ENCODE measurements at regions not wholly inside any gene's neighbourhood (a gene's known extent, or its start where the extent isn't known, plus 50 kb on each side); places are given as distances from the start of the nearest gene placed in this dataset.
"Not testable (repeated sequence)": the region's sequence is repeated elsewhere in the genome, so short reads cannot be mapped to it uniquely, and the experiment has no call there.

DNA sequence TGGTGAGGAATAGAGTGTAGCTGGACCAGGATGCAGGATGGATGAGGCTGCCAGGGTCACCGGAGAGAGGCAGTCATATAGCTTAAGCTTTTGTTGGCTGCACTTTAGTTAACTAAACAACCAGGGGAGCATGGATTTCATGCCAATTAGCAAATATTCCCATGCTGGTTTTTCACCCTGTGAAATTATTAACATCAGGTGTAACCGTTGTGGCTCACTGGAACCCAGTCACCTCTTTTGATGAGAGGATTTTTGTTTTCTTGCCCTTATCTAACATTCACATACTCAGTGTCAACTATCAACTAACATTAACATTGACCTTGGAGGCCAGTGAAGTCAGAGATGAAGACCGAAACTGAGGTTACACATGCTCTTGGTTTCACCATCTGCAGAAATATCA, 97.2 kb upstream of the BASP1 start:
- DNase-seq, result no peak
- Histone ChIP-seq H3K4me3 (ENCODE audit: low read depth, low read length) (no peak overlapping the region), H3K9me3 (ENCODE audit: severe bottlenecking) (peaks cover 3% of the 10 kb centered on the region), H3K27me3 (ENCODE audit: insufficient read depth, low read depth, severe bottlenecking) (no peaks in the 10 kb centered on the region), H3K36me3 (no peaks in the 10 kb centered on the region), H3K27ac (no peak overlapping the region)
- TF ChIP-seq, protein P1, sequence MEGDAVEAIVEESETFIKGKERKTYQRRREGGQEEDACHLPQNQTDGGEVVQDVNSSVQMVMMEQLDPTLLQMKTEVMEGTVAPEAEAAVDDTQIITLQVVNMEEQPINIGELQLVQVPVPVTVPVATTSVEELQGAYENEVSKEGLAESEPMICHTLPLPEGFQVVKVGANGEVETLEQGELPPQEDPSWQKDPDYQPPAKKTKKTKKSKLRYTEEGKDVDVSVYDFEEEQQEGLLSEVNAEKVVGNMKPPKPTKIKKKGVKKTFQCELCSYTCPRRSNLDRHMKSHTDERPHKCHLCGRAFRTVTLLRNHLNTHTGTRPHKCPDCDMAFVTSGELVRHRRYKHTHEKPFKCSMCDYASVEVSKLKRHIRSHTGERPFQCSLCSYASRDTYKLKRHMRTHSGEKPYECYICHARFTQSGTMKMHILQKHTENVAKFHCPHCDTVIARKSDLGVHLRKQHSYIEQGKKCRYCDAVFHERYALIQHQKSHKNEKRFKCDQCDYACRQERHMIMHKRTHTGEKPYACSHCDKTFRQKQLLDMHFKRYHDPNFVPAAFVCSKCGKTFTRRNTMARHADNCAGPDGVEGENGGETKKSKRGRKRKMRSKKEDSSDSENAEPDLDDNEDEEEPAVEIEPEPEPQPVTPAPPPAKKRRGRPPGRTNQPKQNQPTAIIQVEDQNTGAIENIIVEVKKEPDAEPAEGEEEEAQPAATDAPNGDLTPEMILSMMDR (IDR thresholded peaks at IDR 0.05; ENCODE audit: low read depth, low read length), result no peak

DNA sequence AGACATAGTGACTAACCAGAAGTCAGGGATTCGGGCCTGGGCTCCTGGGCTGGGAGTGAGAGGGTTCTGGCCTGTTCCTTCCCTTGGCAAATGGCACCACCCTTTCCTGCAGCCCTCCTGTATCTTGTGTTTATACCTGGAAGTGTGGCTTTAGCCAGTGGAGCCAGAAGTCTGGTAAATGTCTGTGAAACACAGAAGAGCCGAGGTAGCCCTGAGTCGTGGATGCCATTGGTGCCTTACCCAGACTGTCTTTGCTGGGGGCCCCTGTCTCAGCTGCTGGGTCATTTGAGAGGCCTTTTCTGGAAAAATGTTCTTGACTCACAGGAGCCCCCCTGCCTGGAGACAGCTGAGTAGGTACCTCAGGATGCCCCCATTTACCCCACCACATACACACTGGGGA, 95.7 kb upstream of the BASP1 start:
- Histone ChIP-seq H3K9me3 (ENCODE audit: severe bottlenecking) (peaks cover 3% of the 10 kb centered on the region), H3K27me3 (ENCODE audit: insufficient read depth, low read depth, severe bottlenecking) (no peaks in the 10 kb centered on the region), H3K4me3 (ENCODE audit: low read depth, low read length) (no peak overlapping the region), H3K27ac (no peak overlapping the region), H3K36me3 (no peaks in the 10 kb centered on the region)
- TF ChIP-seq, protein P1 (IDR thresholded peaks at IDR 0.05; ENCODE audit: low read depth, low read length), result no peak
- no peak for DNase-seq

DNA sequence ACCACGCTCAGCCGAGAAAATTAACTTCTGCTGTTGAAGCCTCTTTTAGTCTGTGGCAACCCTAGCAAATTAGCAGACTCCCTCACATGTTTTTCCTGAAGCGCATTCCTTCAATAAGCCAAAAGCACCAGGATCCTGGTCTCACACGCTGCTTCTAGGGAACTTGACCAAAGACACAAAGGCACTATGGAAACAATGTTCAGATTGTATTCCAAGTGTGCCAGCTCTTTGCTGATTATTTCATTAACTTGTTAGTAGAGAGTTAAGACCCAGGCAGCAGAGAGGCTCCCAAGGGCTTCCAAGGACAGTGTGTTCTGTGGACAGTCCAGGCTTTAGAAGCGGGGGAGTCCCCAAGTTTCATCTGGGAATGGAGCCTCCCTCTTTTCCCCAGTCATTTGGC, 94.4 kb upstream of the BASP1 start:
- H3K36me3 ChIP-seq, result no peaks in the 10 kb centered on the region
- no peaks in the 10 kb centered on the region for H3K27me3 ChIP-seq (ENCODE audit: insufficient read depth, low read depth, severe bottlenecking)
- H3K4me3 ChIP-seq (ENCODE audit: low read depth, low read length), result no peak overlapping the region
- peak overlapping the region; percentile 17; the same call in 1 of the 2 replicates for H3K27ac ChIP-seq
- TF ChIP-seq, protein P1 (IDR thresholded peaks at IDR 0.05; ENCODE audit: low read depth, low read length), result no peak
- peak; percentile 35 for DNase-seq
- peaks cover 3% of the 10 kb centered on the region for H3K9me3 ChIP-seq (ENCODE audit: severe bottlenecking)

DNA sequence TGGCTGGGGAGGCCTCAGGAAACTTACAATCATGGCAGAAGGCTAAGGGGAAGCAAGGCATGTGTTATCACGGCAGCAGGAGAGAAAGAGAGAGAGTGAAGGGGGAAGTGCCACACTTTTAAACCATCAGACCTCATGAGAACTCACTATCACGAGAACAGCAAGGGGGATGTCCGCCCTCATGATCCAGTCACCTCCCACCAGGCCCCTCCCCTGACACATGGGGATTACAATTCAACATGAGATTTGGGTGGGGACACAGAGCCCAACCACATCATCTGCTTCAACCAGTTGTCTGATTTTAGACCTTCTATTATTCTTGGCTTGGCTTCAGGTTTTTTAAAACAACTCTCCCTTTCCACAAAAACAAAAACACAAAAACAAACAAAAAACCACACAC, 93.7 kb upstream of the BASP1 start:
- H3K27me3 ChIP-seq (ENCODE audit: insufficient read depth, low read depth, severe bottlenecking); H3K4me3 ChIP-seq (ENCODE audit: low read depth, low read length); H3K9me3 ChIP-seq (ENCODE audit: severe bottlenecking); H3K27ac ChIP-seq; H3K36me3 ChIP-seq: not testable (repeated sequence)
- peak; percentile 25 for DNase-seq

DNA sequence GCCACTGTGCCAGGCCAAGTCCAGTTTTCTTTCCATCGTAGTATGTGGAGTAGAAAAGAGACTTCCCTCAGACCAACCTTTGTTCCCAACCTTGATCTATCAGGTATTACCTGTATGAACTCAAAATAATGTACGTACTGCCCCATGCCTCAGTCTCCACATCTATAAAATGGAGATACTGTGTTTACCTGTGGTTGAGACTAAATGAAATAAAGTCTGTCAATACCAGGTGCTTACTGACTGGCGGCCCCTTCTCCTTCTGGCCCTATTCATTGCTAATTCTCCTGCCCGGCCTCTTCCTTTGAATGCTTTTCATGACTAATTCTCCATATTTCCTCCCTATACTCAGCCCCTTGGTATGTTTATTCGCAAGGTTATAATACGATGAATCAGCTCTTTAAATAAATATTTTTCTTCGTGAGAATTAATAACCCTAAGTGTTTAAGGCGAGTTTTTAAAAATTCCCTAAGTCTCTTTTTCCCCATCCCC, 89.6 kb upstream of the BASP1 start:
- DNase-seq, result no peak
- H3K27ac ChIP-seq, result no peak overlapping the region

DNA sequence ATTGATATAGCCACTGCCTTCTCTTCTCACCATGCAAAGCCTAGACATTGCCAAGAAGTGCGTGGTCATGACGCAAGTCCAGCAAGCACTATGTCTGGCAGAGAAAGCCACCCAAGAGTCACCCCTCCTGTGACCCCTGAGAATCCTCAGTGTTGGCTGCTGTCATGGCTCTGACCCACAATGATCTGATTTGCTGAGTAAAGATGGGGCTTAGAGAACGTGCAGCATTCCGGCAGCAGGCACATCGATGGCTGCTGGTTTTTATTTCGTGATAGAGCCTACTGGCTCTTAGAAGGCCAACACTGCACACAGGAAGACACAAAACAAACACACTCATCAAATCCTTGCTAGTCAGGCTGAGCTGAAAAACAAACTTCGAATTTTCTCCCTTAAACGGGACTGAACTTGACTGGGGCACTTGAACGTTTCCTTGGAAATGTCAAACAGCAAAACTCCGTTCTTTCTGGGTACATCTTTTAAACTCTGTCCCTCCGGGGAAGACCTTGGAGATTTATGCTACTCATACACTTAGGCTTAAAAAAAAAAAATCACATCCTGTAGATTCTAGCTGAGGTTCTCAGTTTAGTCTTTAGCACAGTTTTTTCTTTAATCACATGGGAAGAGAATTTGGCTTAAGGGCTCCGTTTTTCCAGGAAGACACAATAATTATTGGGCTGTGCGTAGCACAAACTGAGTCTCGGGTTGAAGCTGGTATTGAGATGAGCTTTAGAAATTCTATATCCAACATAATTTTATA, 88.2 kb upstream of the BASP1 start:
- no peak for DNase-seq
- Histone ChIP-seq H3K36me3 (no peaks in the 10 kb centered on the region), H3K9me3 (ENCODE audit: severe bottlenecking) (no peaks in the 10 kb centered on the region), H3K27ac (no peak overlapping the region), H3K27me3 (ENCODE audit: insufficient read depth, low read depth, severe bottlenecking) (no peaks in the 10 kb centered on the region), H3K4me3 (ENCODE audit: low read depth, low read length) (no peak overlapping the region)
- TF ChIP-seq, protein P1 (IDR thresholded peaks at IDR 0.05; ENCODE audit: low read depth, low read length), result no peak

More for the DNA sequence above, 89.6 kb upstream of the BASP1 start:
- no peaks in the 10 kb centered on the region for H3K36me3 ChIP-seq
- H3K27me3 ChIP-seq (ENCODE audit: insufficient read depth, low read depth, severe bottlenecking), result no peaks in the 10 kb centered on the region
- TF ChIP-seq, protein P1 (IDR thresholded peaks at IDR 0.05; ENCODE audit: low read depth, low read length), result no peak
- H3K9me3 ChIP-seq (ENCODE audit: severe bottlenecking), result no peaks in the 10 kb centered on the region
- no peak overlapping the region for H3K4me3 ChIP-seq (ENCODE audit: low read depth, low read length)

DNA sequence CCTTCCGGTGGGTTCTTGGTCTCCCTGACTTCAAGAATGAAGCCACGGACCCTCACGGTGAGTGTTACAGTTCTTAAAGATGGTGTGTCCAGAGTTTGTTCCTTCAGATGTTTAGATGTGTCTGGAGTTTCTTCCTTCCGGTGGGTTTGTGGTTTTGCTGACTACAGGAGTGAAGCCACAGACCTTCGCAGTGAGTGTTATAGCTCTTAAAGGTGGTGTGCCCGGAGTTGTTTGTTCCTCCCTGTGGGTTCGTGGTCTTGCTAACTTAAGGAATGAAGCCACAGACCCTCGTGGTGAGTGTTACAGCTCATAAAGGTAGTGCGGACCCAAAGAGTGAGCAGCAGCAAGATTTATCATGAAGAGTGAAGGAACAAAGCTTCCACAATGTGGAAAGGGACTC, 87.1 kb upstream of the BASP1 start:
- not testable (repeated sequence) for H3K27ac ChIP-seq; H3K36me3 ChIP-seq; H3K27me3 ChIP-seq (ENCODE audit: insufficient read depth, low read depth, severe bottlenecking); H3K4me3 ChIP-seq (ENCODE audit: low read depth, low read length); H3K9me3 ChIP-seq (ENCODE audit: severe bottlenecking); DNase-seq

Data from WERI-Rb-1 (cell line).